ENCODE measurements at regions not wholly inside any gene's neighbourhood (a gene's known extent, or its start where the extent isn't known, plus 50 kb on each side); places are given as distances from the start of the nearest gene placed in this dataset.

- TF ChIP-seq USF2 (IDR thresholded peaks at IDR 0.05; ENCODE audit: borderline replicate concordance, low read depth, low read length) (no peak), POLR2AphosphoS5 (IDR thresholded peaks at IDR 0.05; ENCODE audit: low read depth, low read length) (no peak), EP300 (IDR thresholded peaks at IDR 0.05; ENCODE audit: borderline replicate concordance in 1 of 2, low read depth in 1 of 2, low read length in 1 of 2) (no peak), RAD21 (IDR thresholded peaks at IDR 0.05; ENCODE audit: low read length) (no peak), CHD2 (IDR thresholded peaks at IDR 0.05; ENCODE audit: low read length, partially characterized antibody) (no peak), REST (IDR thresholded peaks at IDR 0.05; ENCODE audit: low read depth, low read length) (no peak), ELF1 (IDR thresholded peaks at IDR 0.05) (no peak), TAF1 (IDR thresholded peaks at IDR 0.05; ENCODE audit: borderline replicate concordance, low read depth, low read length) (no peak)
- TF ChIP-seq, protein P1, sequence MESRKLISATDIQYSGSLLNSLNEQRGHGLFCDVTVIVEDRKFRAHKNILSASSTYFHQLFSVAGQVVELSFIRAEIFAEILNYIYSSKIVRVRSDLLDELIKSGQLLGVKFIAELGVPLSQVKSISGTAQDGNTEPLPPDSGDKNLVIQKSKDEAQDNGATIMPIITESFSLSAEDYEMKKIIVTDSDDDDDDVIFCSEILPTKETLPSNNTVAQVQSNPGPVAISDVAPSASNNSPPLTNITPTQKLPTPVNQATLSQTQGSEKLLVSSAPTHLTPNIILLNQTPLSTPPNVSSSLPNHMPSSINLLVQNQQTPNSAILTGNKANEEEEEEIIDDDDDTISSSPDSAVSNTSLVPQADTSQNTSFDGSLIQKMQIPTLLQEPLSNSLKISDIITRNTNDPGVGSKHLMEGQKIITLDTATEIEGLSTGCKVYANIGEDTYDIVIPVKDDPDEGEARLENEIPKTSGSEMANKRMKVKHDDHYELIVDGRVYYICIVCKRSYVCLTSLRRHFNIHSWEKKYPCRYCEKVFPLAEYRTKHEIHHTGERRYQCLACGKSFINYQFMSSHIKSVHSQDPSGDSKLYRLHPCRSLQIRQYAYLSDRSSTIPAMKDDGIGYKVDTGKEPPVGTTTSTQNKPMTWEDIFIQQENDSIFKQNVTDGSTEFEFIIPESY (IDR thresholded peaks at IDR 0.05; ENCODE audit: borderline replicate concordance, low read depth): no peak
- TF ChIP-seq, protein P2, sequence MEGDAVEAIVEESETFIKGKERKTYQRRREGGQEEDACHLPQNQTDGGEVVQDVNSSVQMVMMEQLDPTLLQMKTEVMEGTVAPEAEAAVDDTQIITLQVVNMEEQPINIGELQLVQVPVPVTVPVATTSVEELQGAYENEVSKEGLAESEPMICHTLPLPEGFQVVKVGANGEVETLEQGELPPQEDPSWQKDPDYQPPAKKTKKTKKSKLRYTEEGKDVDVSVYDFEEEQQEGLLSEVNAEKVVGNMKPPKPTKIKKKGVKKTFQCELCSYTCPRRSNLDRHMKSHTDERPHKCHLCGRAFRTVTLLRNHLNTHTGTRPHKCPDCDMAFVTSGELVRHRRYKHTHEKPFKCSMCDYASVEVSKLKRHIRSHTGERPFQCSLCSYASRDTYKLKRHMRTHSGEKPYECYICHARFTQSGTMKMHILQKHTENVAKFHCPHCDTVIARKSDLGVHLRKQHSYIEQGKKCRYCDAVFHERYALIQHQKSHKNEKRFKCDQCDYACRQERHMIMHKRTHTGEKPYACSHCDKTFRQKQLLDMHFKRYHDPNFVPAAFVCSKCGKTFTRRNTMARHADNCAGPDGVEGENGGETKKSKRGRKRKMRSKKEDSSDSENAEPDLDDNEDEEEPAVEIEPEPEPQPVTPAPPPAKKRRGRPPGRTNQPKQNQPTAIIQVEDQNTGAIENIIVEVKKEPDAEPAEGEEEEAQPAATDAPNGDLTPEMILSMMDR (IDR thresholded peaks at IDR 0.05): no peak
These were observed 74.3 kb upstream of the TNP1 start for GRCh38 chr2:216934151-216934550.
